HG03460 (cell line): ENCODE measurements at regions not wholly inside any gene's neighbourhood (a gene's known extent, or its start where the extent isn't known, plus 50 kb on each side); places are given as distances from the start of the nearest gene placed in this dataset.

Experiments
- ATAC-seq: cut with Tn5 transposase; IDR thresholded peaks from one replicate; pipeline ENCODE4 v1.9.1; 2021; ENCODE audit not compliant: unreplicated experiment

- ATAC-seq: no peak
Observed at GRCh38 chr17:79233916-79234551, 159.4 kb downstream of the ENGASE start.

- no peak for ATAC-seq
Observed at GRCh38 chr17:79232957-79233356, 158.3 kb downstream of the ENGASE start.

- ATAC-seq: no peak
Observed at GRCh38 chr17:79231766-79232287, 157.2 kb downstream of the ENGASE start.

- ATAC-seq: no peak
Observed at GRCh38 chr17:79230576-79230975, 156.0 kb downstream of the ENGASE start.

GRCh38 chr17:79226037-79226436 is 151.4 kb downstream of the ENGASE start:
- ATAC-seq: no peak

- ATAC-seq: no peak
Observed at GRCh38 chr17:79224903-79225302, 150.3 kb downstream of the ENGASE start.

GRCh38 chr17:79224476-79224875 is 149.9 kb downstream of the ENGASE start:
- ATAC-seq: no peak

DNA sequence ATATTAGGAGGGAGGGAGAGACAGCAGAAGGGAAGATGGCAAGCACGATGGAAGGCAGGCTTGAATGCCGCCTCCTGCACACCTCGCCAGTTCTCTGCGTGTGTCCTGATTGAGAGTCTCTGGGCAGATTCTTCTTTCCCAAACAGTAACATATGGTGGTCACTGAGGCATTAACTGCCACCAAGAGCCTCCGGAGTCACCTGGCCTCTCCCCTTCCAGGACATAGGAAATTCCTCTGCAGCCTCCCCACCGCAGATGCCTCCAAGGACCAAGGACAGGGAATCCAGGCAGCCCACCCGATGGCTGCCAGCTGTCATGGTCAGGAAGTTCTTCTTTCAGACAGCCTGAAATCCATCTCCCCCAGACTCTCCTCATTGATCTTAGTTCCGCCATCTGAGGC is 149.3 kb downstream of the ENGASE start:
- no peak for ATAC-seq

GRCh38 chr17:79223471-79223870 is 148.8 kb downstream of the ENGASE start:
- ATAC-seq: no peak

DNA sequence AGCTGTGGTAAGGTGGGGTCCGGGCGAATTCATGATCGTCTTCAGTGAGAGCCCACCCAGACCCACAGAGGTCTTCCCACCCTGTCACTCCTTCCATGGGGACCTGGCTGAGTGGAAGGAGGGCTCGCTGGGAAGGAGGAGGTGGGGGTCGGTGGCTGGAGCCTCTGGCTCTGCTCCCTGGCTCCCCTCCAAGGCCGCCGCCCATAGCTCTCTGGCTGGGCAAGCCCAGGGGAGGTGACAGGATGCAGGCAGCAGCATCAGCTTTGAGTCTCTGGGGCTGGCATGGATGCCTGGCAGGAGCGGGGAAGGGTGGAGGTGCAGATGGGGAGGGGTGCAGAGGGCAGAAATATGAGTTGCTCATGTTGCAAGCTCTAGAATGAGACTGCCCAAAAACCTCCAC is 147.0 kb downstream of the ENGASE start:
- no peak for ATAC-seq

DNA sequence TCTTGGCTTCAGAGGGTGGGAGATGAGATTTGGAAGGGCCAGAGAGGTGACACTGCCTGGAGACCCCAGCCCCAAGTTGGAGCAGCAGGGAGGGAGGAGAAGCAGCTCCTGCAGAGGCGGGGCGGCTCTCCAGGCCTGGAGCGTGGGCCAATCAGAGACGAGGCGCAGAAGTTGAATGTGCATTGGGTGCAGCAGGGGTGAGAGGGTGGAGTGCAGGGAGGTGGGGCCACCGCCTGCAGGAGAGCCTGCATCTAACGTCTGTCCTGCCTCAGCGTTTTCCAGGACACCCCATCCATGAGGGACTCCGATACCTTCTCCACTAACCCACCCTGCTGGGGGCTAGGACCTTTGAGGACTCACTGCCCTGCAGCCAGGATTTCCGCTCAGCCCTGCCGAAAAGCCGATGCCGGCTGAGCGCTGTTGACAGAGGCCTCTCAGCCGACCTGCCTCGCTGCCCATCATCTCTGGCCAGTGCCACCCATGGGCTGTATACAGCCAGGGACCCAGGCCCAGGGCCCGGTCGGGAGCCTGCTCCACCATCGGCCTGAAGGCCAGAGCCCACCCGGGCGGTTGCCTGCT is 146.2 kb downstream of the ENGASE start:
- no peak for ATAC-seq

- ATAC-seq: no peak
Observed at GRCh38 chr17:79220201-79220712, 145.6 kb downstream of the ENGASE start.

GRCh38 chr17:79219208-79219935 is 144.7 kb downstream of the ENGASE start:
- no peak for ATAC-seq

DNA sequence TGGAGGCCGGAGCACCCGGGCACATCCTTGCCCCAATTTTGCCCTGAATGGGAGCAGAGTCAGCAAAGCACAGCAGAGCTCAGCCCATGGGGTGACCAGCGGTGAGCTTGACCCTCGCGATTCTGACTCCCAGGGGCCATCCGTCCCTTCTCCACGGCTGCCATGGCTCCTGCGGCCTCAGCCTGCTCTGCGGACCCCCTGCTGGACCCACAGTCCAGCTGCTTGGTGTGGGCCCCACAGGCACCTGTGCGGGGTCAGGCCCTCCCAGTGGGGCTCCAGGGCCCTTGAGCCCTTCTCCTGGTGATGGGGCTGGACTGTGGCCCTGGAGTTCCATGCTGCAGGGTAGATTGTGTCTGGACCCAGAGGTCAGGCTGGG is 144.2 kb downstream of the ENGASE start:
- no peak for ATAC-seq

DNA sequence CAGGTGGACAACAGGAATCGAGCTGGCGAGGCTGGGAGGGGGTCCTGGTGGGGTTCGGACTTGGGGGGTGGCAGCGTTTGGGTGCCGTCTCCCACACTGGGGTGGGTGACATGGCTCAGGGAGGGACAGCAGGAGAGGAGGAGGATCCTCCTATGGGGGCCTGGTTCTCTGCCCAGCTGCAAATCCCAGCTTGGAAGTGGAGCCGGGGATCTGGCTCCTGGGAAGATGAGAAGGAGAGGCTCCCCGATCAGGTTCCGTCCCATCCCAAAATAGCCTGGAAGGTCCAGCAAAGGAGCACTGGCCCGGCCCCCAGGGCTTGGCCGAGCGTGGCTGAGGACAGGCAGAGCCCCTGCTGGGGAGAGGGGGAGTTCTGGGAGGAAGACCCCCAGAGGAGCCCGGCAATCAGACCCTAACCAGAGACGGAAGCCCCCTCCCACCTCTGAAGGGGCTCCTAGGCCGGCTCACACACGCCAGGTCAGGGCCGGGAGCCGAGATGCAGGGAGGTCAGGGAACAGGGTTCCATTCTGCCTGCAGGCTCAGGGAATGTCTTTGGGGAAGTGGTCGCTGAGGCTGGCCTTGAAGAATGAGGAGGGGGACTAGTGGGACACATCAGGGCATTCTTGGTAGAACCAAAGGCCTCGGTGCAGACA is 143.7 kb downstream of the ENGASE start:
- ATAC-seq: no peak

GRCh38 chr17:79217473-79218135 is 143.0 kb downstream of the ENGASE start:
- no peak for ATAC-seq

DNA sequence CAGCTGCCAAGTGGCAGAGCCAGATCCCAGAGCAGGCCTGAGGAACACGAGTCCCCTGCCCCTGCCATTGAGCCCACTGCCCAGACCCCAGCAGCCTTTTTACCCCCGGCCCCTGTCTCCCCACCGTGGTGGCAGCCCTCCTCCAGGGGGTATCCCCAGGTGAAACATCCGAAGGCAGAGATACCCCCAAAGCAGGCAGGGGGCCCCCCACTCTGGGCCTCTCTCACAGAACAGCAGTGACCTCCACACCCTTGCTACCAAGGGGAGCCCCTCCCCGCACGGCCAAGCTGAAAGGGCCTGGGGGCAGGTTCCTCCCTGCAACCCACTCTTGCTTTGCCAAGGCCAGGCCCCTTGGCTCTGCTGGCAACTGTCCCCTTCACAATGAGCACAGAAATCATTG is 142.2 kb downstream of the ENGASE start:
- no peak for ATAC-seq

DNA sequence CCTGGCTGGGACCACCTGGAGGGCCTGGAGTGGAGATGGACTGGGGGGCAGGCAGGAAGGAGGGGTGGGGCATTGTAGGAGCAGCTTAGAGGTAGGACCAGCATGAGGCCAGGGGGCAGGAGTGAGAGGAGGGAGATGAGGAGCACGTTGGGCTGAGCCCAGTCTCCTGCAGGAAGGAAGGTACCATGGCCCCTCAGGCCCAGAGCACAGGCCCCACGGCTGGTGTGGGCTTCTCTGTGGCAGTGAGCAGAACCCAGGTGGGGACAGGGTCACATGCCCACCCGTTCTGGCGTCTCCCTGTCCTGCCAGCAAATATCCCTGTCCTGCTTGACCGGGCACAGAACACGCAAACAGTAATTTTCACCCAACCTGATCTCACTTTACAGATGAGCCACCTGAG is 141.8 kb downstream of the ENGASE start:
- ATAC-seq: no peak

DNA sequence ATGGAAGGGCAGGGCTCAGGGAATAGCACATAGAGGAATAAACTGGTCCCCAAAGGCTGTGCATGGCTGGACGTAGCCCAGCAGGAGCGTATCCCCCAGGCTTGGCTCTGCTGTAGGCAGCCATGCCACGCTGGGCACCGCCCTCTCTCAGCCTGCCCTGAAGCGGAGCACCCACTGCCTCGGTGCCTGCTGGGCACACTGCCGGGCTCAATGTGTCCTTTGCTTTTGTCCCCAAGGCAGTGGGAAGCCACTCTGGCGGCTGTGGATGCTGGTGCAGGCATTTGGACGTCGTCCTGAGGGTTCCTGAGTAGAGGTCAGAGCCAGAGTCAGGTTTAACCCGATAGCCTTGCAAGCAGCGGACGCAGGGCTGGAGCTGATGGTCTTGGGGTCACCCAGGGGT is 141.0 kb downstream of the ENGASE start:
- no peak for ATAC-seq

GRCh38 chr17:79214940-79215604 is 140.4 kb downstream of the ENGASE start:
- no peak for ATAC-seq
